ENCODE measurements at regions not wholly inside any gene's neighbourhood (a gene's known extent, or its start where the extent isn't known, plus 50 kb on each side); places are given as distances from the start of the nearest gene placed in this dataset.

- Histone ChIP-seq H2AFZ (ENCODE audit: low read length) (no peak overlapping the region), H3K4me1 (ENCODE audit: insufficient read depth, low read length) (no peaks in the 10 kb centered on the region), H4K20me1 (ENCODE audit: insufficient read depth, low read length) (no peaks in the 10 kb centered on the region), H3K4me3 (replicated peaks in 1 of 3; ENCODE audit: insufficient read depth in 1 of 3, low read depth in 2 of 3, low read length in 3 of 3) (no peak overlapping the region), H3K9ac (ENCODE audit: insufficient read depth, low read depth, low read length) (no peak overlapping the region), H3K9me3 (ENCODE audit: low read length) (peaks cover 90% of the 10 kb centered on the region), H3K4me2 (ENCODE audit: low read depth, low read length) (no peak overlapping the region), H3K79me2 (ENCODE audit: insufficient read depth, low read length) (no peaks in the 10 kb centered on the region), H3K27ac (ENCODE audit: extremely low read length, insufficient read depth, low read length) (no peak overlapping the region), H3K27me3 (ENCODE audit: control insufficient read depth in 1 of 2, insufficient read depth in 2 of 2, low read length in 2 of 2) (no peaks in the 10 kb centered on the region), H3K36me3 (replicated peaks in 1 of 2; ENCODE audit: control insufficient read depth in 1 of 2, insufficient read depth in 2 of 2, low read length in 2 of 2) (no peaks in the 10 kb centered on the region)
- BruUV-seq (replicated peaks): no TSS peak
- POLR2A ChIA-PET: no interaction called here
- 6% methylated on average over 2 of the region's 2 CpGs for WGBS (ENCODE audit: low lambda C conversion rate)
- in situ Hi-C loops (cut with HindIII; ENCODE audit: extremely low pct_ligation_motif_present, low pct_unique_long_range_greater_than_20kb) (no loop called here), intact Hi-C loops (cut with micrococcal nuclease; ENCODE audit: unreplicated experiment) (no loop called here)
- CTCF ChIA-PET (ENCODE audit: low intra/inter-chr PET ratio, low total read pairs): no interaction called here
- FAIRE-seq (no peak), ATAC-seq (no peak), DNase-seq (ENCODE audit: low spot score) (no peak)
- TF ChIP-seq WIZ (CRISPR knock-in tag; IDR thresholded peaks at IDR 0.05) (no peak), ZBTB21 (CRISPR knock-in tag; IDR thresholded peaks at IDR 0.05) (no peak), ARHGAP35 (CRISPR knock-in tag; IDR thresholded peaks at IDR 0.05; ENCODE audit: borderline replicate concordance) (no peak), CCAR2 (optimal IDR thresholded peaks at IDR 0.05; ENCODE audit: low read depth, low read length) (no peak), FOXC1 (CRISPR knock-in tag; IDR thresholded peaks at IDR 0.05; ENCODE audit: borderline replicate concordance) (no peak), TEAD2 (CRISPR knock-in tag; IDR thresholded peaks at IDR 0.05) (no peak), ZNF703 (CRISPR knock-in tag; IDR thresholded peaks at IDR 0.05; ENCODE audit: borderline replicate concordance) (no peak), ZNF414 (CRISPR knock-in tag; IDR thresholded peaks at IDR 0.05) (no peak), JUND (CRISPR knock-in tag; IDR thresholded peaks at IDR 0.05) (no peak), PBX3 (CRISPR knock-in tag; IDR thresholded peaks at IDR 0.05; ENCODE audit: borderline replicate concordance) (no peak), ZNF3 (CRISPR knock-in tag; IDR thresholded peaks at IDR 0.05) (no peak), THAP11 (CRISPR knock-in tag; IDR thresholded peaks at IDR 0.05) (no peak), MYNN (CRISPR knock-in tag; IDR thresholded peaks at IDR 0.05; ENCODE audit: low read depth) (no peak), MIER2 (CRISPR knock-in tag; IDR thresholded peaks at IDR 0.05) (no peak), POLR2AphosphoS2 (IDR thresholded peaks at IDR 0.05; ENCODE audit: low read depth, low read length) (no peak), TEAD3 (CRISPR knock-in tag; optimal IDR thresholded peaks at IDR 0.05; ENCODE audit: borderline replicate concordance) (no peak), ZNF674 (CRISPR knock-in tag; IDR thresholded peaks at IDR 0.05; ENCODE audit: low read depth) (no peak), ZNF503 (CRISPR knock-in tag; IDR thresholded peaks at IDR 0.05) (no peak)
Observed at GRCh38 chr10:81600185-81600584, 274.8 kb upstream of the NRG3 start.

Data from HepG2 (cell line).